ENCODE measurements at regions not wholly inside any gene's neighbourhood (a gene's known extent, or its start where the extent isn't known, plus 50 kb on each side); places are given as distances from the start of the nearest gene placed in this dataset.
"Not testable (repeated sequence)": the region's sequence is repeated elsewhere in the genome, so short reads cannot be mapped to it uniquely, and the experiment has no call there.

- WGBS (ENCODE audit: insufficient coverage, insufficient read length), result no CpG with 5 or more reads among the region's 1 CpG
- not testable (repeated sequence) for DNase-seq (ENCODE audit: low read depth, low spot score)
Measured at GRCh38 chr6:67462725-67463124, 1172.4 kb upstream of the ADGRB3 start.

GRCh38 chr6:67459556-67459955 is 1175.5 kb upstream of the ADGRB3 start:
- WGBS (ENCODE audit: insufficient coverage, insufficient read length), result no CpG with 5 or more reads among the region's 1 CpG
- no peak for DNase-seq (ENCODE audit: low read depth, low spot score)
- H3K4me1 ChIP-seq (ENCODE audit: control insufficient read depth, insufficient read depth, low read length), result no peaks in the 10 kb centered on the region

More at GRCh38 chr6:67462725-67463124, 1172.4 kb upstream of the ADGRB3 start:
- H3K4me3 ChIP-seq (ENCODE audit: low read length); H3K9me3 ChIP-seq (ENCODE audit: control insufficient read depth, insufficient read depth, low read length); H3K36me3 ChIP-seq (ENCODE audit: control insufficient read depth, insufficient read depth, low read length); H3K27ac ChIP-seq (ENCODE audit: low read length); H3K27me3 ChIP-seq (ENCODE audit: control insufficient read depth, insufficient read depth, low read length); H3K4me1 ChIP-seq (ENCODE audit: control insufficient read depth, insufficient read depth, low read length): not testable (repeated sequence)

GRCh38 chr6:67458265-67458664 is 1176.8 kb upstream of the ADGRB3 start:
- Histone ChIP-seq H3K36me3 (ENCODE audit: control insufficient read depth, insufficient read depth, low read length) (no peaks in the 10 kb centered on the region), H3K27me3 (ENCODE audit: control insufficient read depth, insufficient read depth, low read length) (no peaks in the 10 kb centered on the region), H3K4me3 (ENCODE audit: low read length) (no peak overlapping the region), H3K27ac (ENCODE audit: low read length) (no peak overlapping the region), H3K9me3 (ENCODE audit: control insufficient read depth, insufficient read depth, low read length) (no peaks in the 10 kb centered on the region; the same call in 1 of the 2 replicates), H3K4me1 (ENCODE audit: control insufficient read depth, insufficient read depth, low read length) (no peaks in the 10 kb centered on the region)
- no CpG with 5 or more reads among the region's 4 CpGs for WGBS (ENCODE audit: insufficient coverage, insufficient read length)
- no peak for DNase-seq (ENCODE audit: low read depth, low spot score)

More at GRCh38 chr6:67459556-67459955, 1175.5 kb upstream of the ADGRB3 start:
- no peak overlapping the region for H3K27ac ChIP-seq (ENCODE audit: low read length)
- no peak overlapping the region for H3K4me3 ChIP-seq (ENCODE audit: low read length)
- no peaks in the 10 kb centered on the region; the same call in 1 of the 2 replicates for H3K9me3 ChIP-seq (ENCODE audit: control insufficient read depth, insufficient read depth, low read length)
- H3K27me3 ChIP-seq (ENCODE audit: control insufficient read depth, insufficient read depth, low read length), result no peaks in the 10 kb centered on the region
- no peaks in the 10 kb centered on the region for H3K36me3 ChIP-seq (ENCODE audit: control insufficient read depth, insufficient read depth, low read length)

- Histone ChIP-seq H3K4me1 (ENCODE audit: control insufficient read depth, insufficient read depth, low read length) (no peaks in the 10 kb centered on the region), H3K36me3 (ENCODE audit: control insufficient read depth, insufficient read depth, low read length) (no peaks in the 10 kb centered on the region), H3K27ac (ENCODE audit: low read length) (no peak overlapping the region), H3K4me3 (ENCODE audit: low read length) (no peak overlapping the region), H3K27me3 (ENCODE audit: control insufficient read depth, insufficient read depth, low read length) (no peaks in the 10 kb centered on the region), H3K9me3 (ENCODE audit: control insufficient read depth, insufficient read depth, low read length) (no peaks in the 10 kb centered on the region)
- DNase-seq (ENCODE audit: low read depth, low spot score), result no peak
- WGBS (ENCODE audit: insufficient coverage, insufficient read length), result no CpG with 5 or more reads among the region's 1 CpG
Measured at GRCh38 chr6:67451874-67452273, 1183.2 kb upstream of the ADGRB3 start.

- H3K27me3 ChIP-seq (ENCODE audit: control insufficient read depth, insufficient read depth, low read length), result no peaks in the 10 kb centered on the region
- H3K27ac ChIP-seq (ENCODE audit: low read length), result no peak overlapping the region
- DNase-seq (ENCODE audit: low read depth, low spot score), result no peak
- H3K4me3 ChIP-seq (ENCODE audit: low read length), result no peak overlapping the region
- no peaks in the 10 kb centered on the region for H3K36me3 ChIP-seq (ENCODE audit: control insufficient read depth, insufficient read depth, low read length)
- no CpG with 5 or more reads among the region's 4 CpGs for WGBS (ENCODE audit: insufficient coverage, insufficient read length)
- no peaks in the 10 kb centered on the region for H3K4me1 ChIP-seq (ENCODE audit: control insufficient read depth, insufficient read depth, low read length)
- H3K9me3 ChIP-seq (ENCODE audit: control insufficient read depth, insufficient read depth, low read length), result no peaks in the 10 kb centered on the region
Measured at GRCh38 chr6:67450641-67451040, 1184.4 kb upstream of the ADGRB3 start.

GRCh38 chr6:67449602-67450001 is 1185.5 kb upstream of the ADGRB3 start:
- no peak overlapping the region for H3K27ac ChIP-seq (ENCODE audit: low read length)
- no peaks in the 10 kb centered on the region for H3K4me1 ChIP-seq (ENCODE audit: control insufficient read depth, insufficient read depth, low read length)
- H3K36me3 ChIP-seq (ENCODE audit: control insufficient read depth, insufficient read depth, low read length), result no peaks in the 10 kb centered on the region
- WGBS (ENCODE audit: insufficient coverage, insufficient read length), result no CpG with 5 or more reads among the region's 4 CpGs
- no peak overlapping the region for H3K4me3 ChIP-seq (ENCODE audit: low read length)
- no peaks in the 10 kb centered on the region for H3K9me3 ChIP-seq (ENCODE audit: control insufficient read depth, insufficient read depth, low read length)
- H3K27me3 ChIP-seq (ENCODE audit: control insufficient read depth, insufficient read depth, low read length), result no peaks in the 10 kb centered on the region
- no peak for DNase-seq (ENCODE audit: low read depth, low spot score)

GRCh38 chr6:67433124-67433523 is 1202.0 kb upstream of the ADGRB3 start:
- no peak for DNase-seq (ENCODE audit: low read depth, low spot score)
- Histone ChIP-seq H3K27me3 (ENCODE audit: control insufficient read depth, insufficient read depth, low read length) (no peaks in the 10 kb centered on the region), H3K27ac (ENCODE audit: low read length) (no peak overlapping the region), H3K4me1 (ENCODE audit: control insufficient read depth, insufficient read depth, low read length) (no peaks in the 10 kb centered on the region), H3K9me3 (ENCODE audit: control insufficient read depth, insufficient read depth, low read length) (no peaks in the 10 kb centered on the region), H3K4me3 (ENCODE audit: low read length) (no peak overlapping the region), H3K36me3 (ENCODE audit: control insufficient read depth, insufficient read depth, low read length) (no peaks in the 10 kb centered on the region)
- WGBS (ENCODE audit: insufficient coverage, insufficient read length), result no CpG with 5 or more reads among the region's 2 CpGs

GRCh38 chr6:67431076-67431475 is 1204.0 kb upstream of the ADGRB3 start:
- H3K4me3 ChIP-seq (ENCODE audit: low read length), result no peak overlapping the region
- no CpG with 5 or more reads among the region's 6 CpGs for WGBS (ENCODE audit: insufficient coverage, insufficient read length)
- H3K36me3 ChIP-seq (ENCODE audit: control insufficient read depth, insufficient read depth, low read length), result no peaks in the 10 kb centered on the region
- DNase-seq (ENCODE audit: low read depth, low spot score), result no peak
- H3K4me1 ChIP-seq (ENCODE audit: control insufficient read depth, insufficient read depth, low read length), result no peaks in the 10 kb centered on the region
- no peaks in the 10 kb centered on the region for H3K9me3 ChIP-seq (ENCODE audit: control insufficient read depth, insufficient read depth, low read length)
- no peak overlapping the region for H3K27ac ChIP-seq (ENCODE audit: low read length)
- H3K27me3 ChIP-seq (ENCODE audit: control insufficient read depth, insufficient read depth, low read length), result no peaks in the 10 kb centered on the region

- H3K9me3 ChIP-seq (ENCODE audit: control insufficient read depth, insufficient read depth, low read length); H3K36me3 ChIP-seq (ENCODE audit: control insufficient read depth, insufficient read depth, low read length); H3K27ac ChIP-seq (ENCODE audit: low read length); DNase-seq (ENCODE audit: low read depth, low spot score); H3K4me1 ChIP-seq (ENCODE audit: control insufficient read depth, insufficient read depth, low read length); H3K4me3 ChIP-seq (ENCODE audit: low read length); H3K27me3 ChIP-seq (ENCODE audit: control insufficient read depth, insufficient read depth, low read length): not testable (repeated sequence)
- WGBS (ENCODE audit: insufficient coverage, insufficient read length), result no CpG with 5 or more reads among the region's 4 CpGs
Measured at GRCh38 chr6:67426686-67427085, 1208.4 kb upstream of the ADGRB3 start.

GRCh38 chr6:67412035-67412434 is 1223.0 kb upstream of the ADGRB3 start:
- no peak for DNase-seq (ENCODE audit: low read depth, low spot score)
- Histone ChIP-seq H3K27me3 (ENCODE audit: control insufficient read depth, insufficient read depth, low read length) (no peaks in the 10 kb centered on the region), H3K9me3 (ENCODE audit: control insufficient read depth, insufficient read depth, low read length) (no peaks in the 10 kb centered on the region), H3K4me1 (ENCODE audit: control insufficient read depth, insufficient read depth, low read length) (no peaks in the 10 kb centered on the region), H3K27ac (ENCODE audit: low read length) (no peak overlapping the region), H3K4me3 (ENCODE audit: low read length) (no peak overlapping the region), H3K36me3 (ENCODE audit: control insufficient read depth, insufficient read depth, low read length) (no peaks in the 10 kb centered on the region)
- no CpG with 5 or more reads among the region's 3 CpGs for WGBS (ENCODE audit: insufficient coverage, insufficient read length)

- H3K27me3 ChIP-seq (ENCODE audit: control insufficient read depth, insufficient read depth, low read length), result no peaks in the 10 kb centered on the region
Measured at GRCh38 chr6:67411036-67411435, 1224.0 kb upstream of the ADGRB3 start.

More at GRCh38 chr6:67411036-67411435, 1224.0 kb upstream of the ADGRB3 start:
- WGBS (ENCODE audit: insufficient coverage, insufficient read length), result no CpG with 5 or more reads among the region's 1 CpG
- no peaks in the 10 kb centered on the region for H3K4me1 ChIP-seq (ENCODE audit: control insufficient read depth, insufficient read depth, low read length)
- H3K27ac ChIP-seq (ENCODE audit: low read length), result no peak overlapping the region
- no peak for DNase-seq (ENCODE audit: low read depth, low spot score)
- H3K9me3 ChIP-seq (ENCODE audit: control insufficient read depth, insufficient read depth, low read length), result no peaks in the 10 kb centered on the region
- H3K4me3 ChIP-seq (ENCODE audit: low read length), result no peak overlapping the region
- H3K36me3 ChIP-seq (ENCODE audit: control insufficient read depth, insufficient read depth, low read length), result no peaks in the 10 kb centered on the region

Data from iPS DF 6.9 (cell line).